Body of pancreas (tissue), 4 donors: ENCODE measurements at regions not wholly inside any gene's neighbourhood (a gene's known extent, or its start where the extent isn't known, plus 50 kb on each side); places are given as distances from the start of the nearest gene placed in this dataset.

ENCODE experiments used
- ATAC-seq: fragments of 150-250 bp; one replicate; pipeline ENCODE4 v1.9.1; 2016
- DNase-seq, 4 donors: peaks; one replicate each; pipeline ENCODE4 v3.0.0-alpha.2; 2019
- H3K27ac ChIP-seq, 4 donors: fragments of 200-600 bp; sonication (generic); 1 replicate in 3 of 4; 2 replicates in 1 of 4; pipeline versions ENCODE4 v1.5.1 to v1.6.1; 2016 to 2019; ENCODE audit warnings: mild to moderate bottlenecking in 1 of 4, mixed read lengths in 1 of 4, moderate library complexity in 1 of 4
- H3K27me3 ChIP-seq, 2 donors: fragments of 200-600 bp; sonication (generic); one replicate each; pipeline ENCODE4 v1.6.0; 2016; ENCODE audit warnings: mild to moderate bottlenecking in 1 of 2
- H3K36me3 ChIP-seq, 2 donors: fragments of 200-600 bp; sonication (generic); replicated peaks in 1 of 2; 2 replicates each; pipeline ENCODE4 v1.5.1; 2016; ENCODE audit warnings: low read depth in 2 of 2; ENCODE audit not compliant: insufficient read depth in 1 of 2
- H3K4me1 ChIP-seq: fragments of 200-600 bp; sonication (generic); one replicate; pipeline ENCODE4 v1.6.0; 2016
- H3K4me3 ChIP-seq, 2 donors: fragments of 200-600 bp; sonication (generic); 1 replicate in 1 of 2; 2 replicates in 1 of 2; pipeline ENCODE4 v1.5.1; 2016 to 2019
- H3K9me3 ChIP-seq, 3 donors: fragments of 200-600 bp; sonication (generic); 1 replicate in 2 of 3; 2 replicates in 1 of 3; pipeline ENCODE4 v1.5.1; 2016
- POLR2A ChIP-seq, 3 donors: fragments of 450-650 bp; IDR thresholded peaks; one replicate each; pipeline ENCODE4 v1.6.1; 2016; ENCODE audit warnings: antibody characterized with exemption in 3 of 3, mild to moderate bottlenecking in 2 of 3
- WGBS, 2 donors: methylation state at CpG; one replicate each; pipeline ENCODE4 v1.1.5; 2017; 5-methylcytosine and 5-hydroxymethylcytosine counted together
- intact Hi-C: fragments of 100-400 bp; cut with DNase I; formaldehyde crosslinking; loops from one replicate; pipeline ENCODE4 v1.15.1; 2023
- TF ChIP-seq, protein P1 (sequence below), 7 experiments: fragments of 450-650 bp in 4 of 7; fragments of 200-600 bp in 3 of 7; sonication (generic) in 3 of 7; IDR thresholded peaks; one replicate each; pipeline ENCODE4 v1.5.1; 2016 to 2019; ENCODE audit warnings: antibody characterized with exemption in 7 of 7

DNA sequence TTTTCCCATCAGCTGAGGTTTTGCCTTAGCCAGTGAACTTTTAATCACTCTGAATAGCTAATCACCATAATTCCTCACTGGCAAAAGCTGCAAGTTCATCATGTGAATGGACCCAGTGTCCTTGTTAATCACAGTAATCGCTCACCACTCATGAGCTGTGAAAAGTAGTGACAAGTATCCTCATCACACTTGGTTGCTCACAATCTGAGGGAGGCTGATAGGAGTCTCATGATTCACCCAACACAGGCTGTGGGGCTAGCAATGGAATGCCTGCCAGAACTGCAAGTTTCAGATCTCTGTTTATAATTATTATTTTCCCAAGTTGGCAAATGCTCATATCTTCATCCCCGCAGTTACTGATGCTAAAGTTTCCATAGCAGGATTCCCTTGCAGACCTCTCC lies 467.2 kb downstream of the KIF4B start:
- no peaks in the 10 kb centered on the region for H3K9me3 ChIP-seq
- H3K4me1 ChIP-seq: no peaks in the 10 kb centered on the region
- TF ChIP-seq, protein P1, sequence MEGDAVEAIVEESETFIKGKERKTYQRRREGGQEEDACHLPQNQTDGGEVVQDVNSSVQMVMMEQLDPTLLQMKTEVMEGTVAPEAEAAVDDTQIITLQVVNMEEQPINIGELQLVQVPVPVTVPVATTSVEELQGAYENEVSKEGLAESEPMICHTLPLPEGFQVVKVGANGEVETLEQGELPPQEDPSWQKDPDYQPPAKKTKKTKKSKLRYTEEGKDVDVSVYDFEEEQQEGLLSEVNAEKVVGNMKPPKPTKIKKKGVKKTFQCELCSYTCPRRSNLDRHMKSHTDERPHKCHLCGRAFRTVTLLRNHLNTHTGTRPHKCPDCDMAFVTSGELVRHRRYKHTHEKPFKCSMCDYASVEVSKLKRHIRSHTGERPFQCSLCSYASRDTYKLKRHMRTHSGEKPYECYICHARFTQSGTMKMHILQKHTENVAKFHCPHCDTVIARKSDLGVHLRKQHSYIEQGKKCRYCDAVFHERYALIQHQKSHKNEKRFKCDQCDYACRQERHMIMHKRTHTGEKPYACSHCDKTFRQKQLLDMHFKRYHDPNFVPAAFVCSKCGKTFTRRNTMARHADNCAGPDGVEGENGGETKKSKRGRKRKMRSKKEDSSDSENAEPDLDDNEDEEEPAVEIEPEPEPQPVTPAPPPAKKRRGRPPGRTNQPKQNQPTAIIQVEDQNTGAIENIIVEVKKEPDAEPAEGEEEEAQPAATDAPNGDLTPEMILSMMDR (IDR thresholded peaks at IDR 0.05): no peak
- TF ChIP-seq POLR2A (IDR thresholded peaks at IDR 0.05): no peak
- intact Hi-C loops: no loop called here
- 60 to 64% methylated on average over 2 of the region's 2 CpGs for WGBS, 2 donors
- ATAC-seq (no peak), DNase-seq (no peak)
- no peak overlapping the region for H3K27ac ChIP-seq
- H3K4me3 ChIP-seq: no peak overlapping the region
- no peaks in the 10 kb centered on the region for H3K36me3 ChIP-seq
- H3K27me3 ChIP-seq: no peaks in the 10 kb centered on the region

DNA sequence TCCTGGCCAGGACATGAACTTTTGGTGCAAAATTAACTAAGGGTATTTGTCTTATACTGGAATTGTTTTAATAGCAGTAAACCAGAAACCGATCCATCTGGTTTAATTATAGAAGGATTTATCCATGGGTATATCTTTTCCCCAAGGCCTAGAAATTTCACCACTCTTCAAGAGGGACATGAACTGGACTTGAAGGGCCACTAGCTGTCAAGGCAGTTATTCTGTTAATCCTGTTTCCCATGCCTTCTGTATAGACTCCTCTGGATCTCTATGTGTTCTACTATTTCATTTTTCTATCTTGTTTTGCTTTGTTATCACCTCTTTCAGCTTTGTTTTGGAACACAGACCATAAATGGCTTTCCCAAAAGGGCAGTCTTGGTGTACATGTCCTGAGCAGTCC lies 467.6 kb downstream of the KIF4B start:
- Histone ChIP-seq H3K4me3 (no peak overlapping the region), H3K27ac (no peak overlapping the region), H3K9me3 (no peaks in the 10 kb centered on the region), H3K36me3 (no peaks in the 10 kb centered on the region), H3K27me3 (no peaks in the 10 kb centered on the region), H3K4me1 (no peaks in the 10 kb centered on the region)
- 78 to 89% methylated on average over 1 of the region's 1 CpG for WGBS, 2 donors
- DNase-seq (no peak), ATAC-seq (no peak)
- intact Hi-C loops: no loop called here
- TF ChIP-seq, protein P1 (IDR thresholded peaks at IDR 0.05): no peak
- TF ChIP-seq POLR2A (IDR thresholded peaks at IDR 0.05): no peak

DNA sequence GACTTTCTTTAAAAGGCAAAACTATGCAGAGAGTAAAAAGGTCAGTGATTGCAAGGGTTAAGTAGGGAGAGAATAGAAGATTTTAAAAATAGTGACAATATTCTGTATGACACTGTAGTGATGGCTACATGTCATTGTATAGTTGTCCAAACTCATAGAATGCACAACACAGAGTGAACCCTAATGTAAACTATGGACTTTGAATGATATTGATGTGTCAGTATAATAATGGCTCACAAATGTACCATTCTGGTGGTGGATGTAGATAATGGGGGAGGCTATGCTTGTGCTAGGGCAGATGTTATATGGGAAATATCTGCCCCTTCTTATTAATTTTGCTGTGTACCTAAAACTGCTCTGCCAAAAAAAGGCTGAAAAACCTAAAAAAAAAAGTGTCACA lies 468.9 kb downstream of the KIF4B start:
- Histone ChIP-seq H3K27ac (no peak overlapping the region), H3K36me3 (no peaks in the 10 kb centered on the region), H3K9me3 (no peaks in the 10 kb centered on the region), H3K27me3 (no peaks in the 10 kb centered on the region), H3K4me3 (no peak overlapping the region), H3K4me1 (no peaks in the 10 kb centered on the region)
- DNase-seq (no peak), ATAC-seq (no peak)
- no peak for TF ChIP-seq POLR2A (IDR thresholded peaks at IDR 0.05)
- TF ChIP-seq, protein P1 (IDR thresholded peaks at IDR 0.05): no peak
- intact Hi-C loops: no loop called here

- intact Hi-C loops: no loop called here
- ATAC-seq (no peak), DNase-seq (no peak)
- TF ChIP-seq, protein P1 (IDR thresholded peaks at IDR 0.05): no peak
- no peak for TF ChIP-seq POLR2A (IDR thresholded peaks at IDR 0.05)
- Histone ChIP-seq H3K4me3 (no peak overlapping the region), H3K4me1 (no peaks in the 10 kb centered on the region), H3K9me3 (no peaks in the 10 kb centered on the region), H3K27ac (no peak overlapping the region), H3K36me3 (no peaks in the 10 kb centered on the region), H3K27me3 (no peaks in the 10 kb centered on the region)
- 23 to 36% methylated on average over 2 of the region's 2 CpGs for WGBS, 2 donors
These were observed 471.8 kb downstream of the KIF4B start for GRCh38 chr5:155485386-155485785.

DNA sequence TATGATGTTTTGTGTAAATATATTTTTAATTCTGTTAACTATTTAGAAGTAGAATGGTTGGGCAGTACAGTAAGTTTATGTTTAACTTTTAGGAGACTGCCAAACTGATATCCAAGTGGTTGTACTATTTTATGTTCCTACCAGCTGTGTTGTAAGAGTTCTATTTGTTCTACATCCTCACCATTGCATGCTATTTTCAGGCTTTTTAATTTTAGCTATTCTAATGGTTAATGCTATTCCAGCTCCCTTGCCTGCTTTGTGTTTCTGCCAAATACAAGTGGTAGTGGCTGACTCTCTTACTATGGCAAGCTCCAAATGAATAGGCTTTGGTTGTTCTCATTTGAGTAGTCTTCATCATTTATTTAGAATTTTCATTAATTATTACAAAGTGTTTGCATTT lies 476.4 kb downstream of the KIF4B start:
- H3K4me1 ChIP-seq: no peaks in the 10 kb centered on the region
- H3K27ac ChIP-seq: no peak overlapping the region
- no peak overlapping the region for H3K4me3 ChIP-seq
- intact Hi-C loops: no loop called here
- TF ChIP-seq, protein P1 (IDR thresholded peaks at IDR 0.05): no peak
- TF ChIP-seq POLR2A (IDR thresholded peaks at IDR 0.05): no peak
- no peak for ATAC-seq
- DNase-seq: no peak
- H3K27me3 ChIP-seq: no peaks in the 10 kb centered on the region
- H3K36me3 ChIP-seq: no peaks in the 10 kb centered on the region
- no peaks in the 10 kb centered on the region for H3K9me3 ChIP-seq
